HG03196 (cell line): ENCODE measurements at regions not wholly inside any gene's neighbourhood (a gene's known extent, or its start where the extent isn't known, plus 50 kb on each side); places are given as distances from the start of the nearest gene placed in this dataset.

ENCODE experiments used
- ATAC-seq: cut with Tn5 transposase; IDR thresholded peaks from one replicate; pipeline ENCODE4 v1.9.1; 2021; ENCODE audit not compliant: unreplicated experiment

- ATAC-seq: no peak
Observed at GRCh38 chr11:122186439-122187080, 70.5 kb upstream of the BLID start.

DNA sequence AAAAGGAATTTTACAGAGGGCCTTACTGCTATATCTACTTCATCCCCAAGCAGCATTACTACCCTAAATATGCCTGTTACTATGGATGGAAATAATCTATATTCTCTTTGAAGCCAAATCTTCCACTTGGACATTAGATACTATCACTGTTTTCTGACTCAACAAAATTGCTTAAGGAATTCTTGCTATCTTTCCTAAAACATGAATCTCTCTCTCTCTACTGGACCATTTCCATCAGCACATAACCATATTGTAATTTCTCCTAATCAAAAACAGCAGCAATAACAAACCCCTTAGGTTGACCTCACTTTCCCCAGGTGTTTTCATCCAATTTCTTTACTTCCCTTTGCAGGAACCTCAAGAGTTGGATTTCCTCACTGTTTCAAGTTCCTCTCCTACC, 67.9 kb upstream of the BLID start:
- ATAC-seq: no peak

GRCh38 chr11:122181893-122182292, 65.9 kb upstream of the BLID start:
- no peak for ATAC-seq

GRCh38 chr11:122181372-122181771, 65.4 kb upstream of the BLID start:
- no peak for ATAC-seq

DNA sequence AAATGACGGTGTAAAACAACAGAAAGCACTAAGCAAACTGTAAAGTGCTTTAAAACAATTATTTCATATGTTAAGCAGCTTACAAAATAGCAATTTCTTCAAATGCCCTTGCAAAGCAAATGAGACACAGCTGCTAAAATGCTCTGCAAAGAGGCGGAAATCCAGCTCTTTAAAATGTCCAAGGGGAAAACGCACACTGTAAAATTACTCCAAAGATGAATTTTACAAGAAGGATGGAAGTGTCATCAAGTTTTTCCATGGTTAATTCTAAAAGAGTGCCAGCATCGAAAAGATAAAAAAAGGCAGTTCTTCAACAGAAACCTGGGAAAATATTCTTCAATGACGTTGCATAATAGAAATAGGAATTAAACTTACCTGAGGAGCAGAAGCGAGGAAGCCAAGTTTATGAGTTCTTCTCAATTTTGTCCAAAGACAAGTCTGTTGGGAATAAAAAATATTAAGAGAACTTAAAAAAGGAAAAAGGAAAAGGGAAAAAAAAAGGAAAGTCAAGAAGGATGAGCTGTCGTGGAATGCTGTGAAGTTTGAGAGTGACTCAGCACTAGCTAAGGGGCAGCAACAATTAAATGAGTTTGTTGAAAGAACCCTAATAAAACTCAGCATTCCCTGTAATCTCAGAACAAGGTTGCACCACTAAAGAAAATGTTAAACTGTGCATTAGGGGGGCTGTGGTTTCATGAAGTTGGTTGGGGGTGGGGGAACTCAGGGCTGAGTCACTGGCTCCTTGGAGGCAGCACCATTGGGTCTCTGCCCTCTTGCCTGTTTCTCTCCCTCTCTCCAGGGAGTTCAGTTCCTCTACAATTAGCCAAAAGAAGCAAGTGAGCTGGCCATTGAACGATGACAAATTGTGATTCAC, 64.2 kb upstream of the BLID start:
- ATAC-seq: no peak

- no peak for ATAC-seq
Observed at GRCh38 chr11:122178795-122179194, 62.8 kb upstream of the BLID start.

- ATAC-seq: no peak
Observed at GRCh38 chr11:122177238-122177637, 61.2 kb upstream of the BLID start.

- no peak for ATAC-seq
Observed at GRCh38 chr11:122176651-122177050, 60.6 kb upstream of the BLID start.

DNA sequence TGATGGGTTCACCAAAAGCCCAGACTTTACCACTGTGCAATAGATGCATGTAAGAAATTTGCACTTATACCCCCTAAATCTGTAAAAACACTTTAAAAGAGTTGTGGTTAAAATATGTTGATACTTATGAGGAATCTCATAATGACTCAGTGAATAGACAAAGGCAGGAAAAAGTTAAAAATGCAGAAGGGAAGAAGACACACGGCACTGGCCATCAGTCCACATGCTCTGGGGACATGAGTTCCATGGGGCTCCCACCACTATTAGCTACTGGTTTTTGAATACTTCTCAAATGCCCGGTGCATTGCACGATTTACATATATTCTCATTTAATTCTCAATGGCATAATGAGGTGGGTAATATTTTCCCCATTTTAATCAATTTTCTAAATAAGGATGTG, 59.3 kb upstream of the BLID start:
- ATAC-seq: no peak

DNA sequence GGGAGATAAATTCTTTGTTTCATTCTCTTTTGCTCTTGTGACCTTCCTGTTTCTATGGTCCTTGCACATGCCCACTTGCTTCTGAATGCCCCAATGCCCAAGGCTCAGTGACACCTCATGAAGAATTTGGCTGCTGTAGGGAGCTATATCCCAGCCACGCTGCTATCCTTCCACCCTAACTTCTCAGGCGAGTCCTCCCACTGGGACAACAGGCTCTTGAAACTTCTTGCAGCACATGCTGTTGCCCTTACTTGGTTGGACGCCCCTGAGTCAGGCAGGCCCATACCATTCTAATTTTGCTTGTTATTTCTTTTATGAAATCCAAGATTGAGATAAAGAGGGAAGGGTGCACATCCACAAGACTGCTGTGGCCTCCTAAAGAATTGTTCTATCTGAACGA, 57.6 kb upstream of the BLID start:
- no peak for ATAC-seq

- ATAC-seq: no peak
Observed at GRCh38 chr11:122173074-122173450, 57.0 kb upstream of the BLID start.

- ATAC-seq: no peak
Observed at GRCh38 chr11:122172352-122173073, 56.5 kb upstream of the BLID start.

DNA sequence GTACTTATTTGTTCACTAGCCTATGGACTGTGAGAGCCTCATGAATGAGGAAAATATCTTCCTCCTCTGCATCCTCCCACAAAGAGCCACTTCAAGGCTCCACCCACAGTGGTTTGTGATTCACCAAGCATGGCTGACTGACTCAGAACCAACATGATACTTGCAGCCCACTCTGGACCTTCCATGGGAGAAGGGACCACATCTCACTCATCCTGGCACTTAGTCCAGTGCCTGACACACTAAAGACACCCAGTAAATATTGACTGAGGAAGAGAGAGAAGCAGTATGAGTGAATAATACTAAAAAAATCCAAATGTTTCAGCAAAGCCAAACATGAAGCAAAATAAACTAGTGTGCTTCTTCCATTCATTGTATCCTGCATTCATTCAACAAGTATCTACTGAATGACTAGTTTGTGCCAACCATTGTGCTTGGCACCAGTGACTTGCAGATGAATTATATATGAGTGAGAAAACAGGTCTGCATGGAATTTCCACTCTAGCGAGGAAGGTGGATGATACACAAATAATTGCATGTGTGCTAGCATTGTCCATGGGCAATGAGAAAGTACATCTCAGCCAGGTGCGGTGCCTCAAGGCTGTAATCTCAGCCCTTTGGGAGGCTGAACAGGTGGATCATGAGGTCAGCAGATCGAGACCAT, 54.9 kb upstream of the BLID start:
- ATAC-seq: no peak

- no peak for ATAC-seq
Observed at GRCh38 chr11:122168218-122168617, 52.2 kb upstream of the BLID start.

- ATAC-seq: no peak
Observed at GRCh38 chr11:122167100-122167499, 51.1 kb upstream of the BLID start.

- no peak for ATAC-seq
Observed at GRCh38 chr11:122165607-122166371, 49.8 kb upstream of the BLID start.
